Choroid plexus epithelial cell (primary cell): ENCODE measurements at regions not wholly inside any gene's neighbourhood (a gene's known extent, or its start where the extent isn't known, plus 50 kb on each side); places are given as distances from the start of the nearest gene placed in this dataset.

Experiments used
- DNase-seq: peaks from one replicate; pipeline ENCODE4 v3.0.0-alpha.2; 2010; ENCODE audit warnings: low read depth
- H3K4me3 ChIP-seq: 2 replicates; pipeline ENCODE4 v1.5.1; 2011; ENCODE audit warnings: low read depth, mild to moderate bottlenecking, control low read depth, low read length, moderate library complexity
- TF ChIP-seq, protein P1 (sequence below): conservative IDR thresholded peaks from 2 replicates; pipeline ENCODE4 v1.5.1; 2011; ENCODE audit warnings: low read depth, mild to moderate bottlenecking, control low read depth, inconsistent platforms, low read length, moderate library complexity

DNA sequence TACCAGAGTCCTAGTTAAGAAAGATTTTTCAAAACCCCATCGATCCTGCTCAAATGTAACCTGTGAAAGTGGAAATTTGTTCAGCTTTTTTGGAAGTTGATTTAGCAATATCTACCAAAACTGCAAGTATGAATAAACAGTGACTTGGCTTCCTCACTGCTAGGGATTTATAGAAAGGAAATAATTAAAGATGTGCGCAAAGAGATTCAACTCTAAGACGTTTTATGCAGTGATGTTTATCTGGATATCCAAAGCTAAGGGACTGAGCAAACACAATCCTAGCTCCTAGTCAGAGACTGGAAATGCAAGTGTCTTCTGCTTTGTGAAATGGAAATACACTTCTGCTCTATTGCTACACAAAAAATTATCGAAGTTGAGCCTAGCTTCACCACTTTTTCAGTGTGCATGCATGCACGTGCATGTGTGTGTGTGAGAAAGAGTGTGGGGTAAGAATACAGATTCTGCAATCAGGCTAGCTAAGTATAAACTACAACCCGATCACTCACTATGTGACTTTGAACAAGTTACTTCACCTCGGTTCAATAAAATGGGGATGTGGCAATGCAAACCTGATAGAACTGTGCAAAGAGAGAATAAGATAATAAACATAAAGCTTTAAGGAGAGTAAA, 52.1 kb upstream of the FOXF1 start:
- TF ChIP-seq, protein P1, sequence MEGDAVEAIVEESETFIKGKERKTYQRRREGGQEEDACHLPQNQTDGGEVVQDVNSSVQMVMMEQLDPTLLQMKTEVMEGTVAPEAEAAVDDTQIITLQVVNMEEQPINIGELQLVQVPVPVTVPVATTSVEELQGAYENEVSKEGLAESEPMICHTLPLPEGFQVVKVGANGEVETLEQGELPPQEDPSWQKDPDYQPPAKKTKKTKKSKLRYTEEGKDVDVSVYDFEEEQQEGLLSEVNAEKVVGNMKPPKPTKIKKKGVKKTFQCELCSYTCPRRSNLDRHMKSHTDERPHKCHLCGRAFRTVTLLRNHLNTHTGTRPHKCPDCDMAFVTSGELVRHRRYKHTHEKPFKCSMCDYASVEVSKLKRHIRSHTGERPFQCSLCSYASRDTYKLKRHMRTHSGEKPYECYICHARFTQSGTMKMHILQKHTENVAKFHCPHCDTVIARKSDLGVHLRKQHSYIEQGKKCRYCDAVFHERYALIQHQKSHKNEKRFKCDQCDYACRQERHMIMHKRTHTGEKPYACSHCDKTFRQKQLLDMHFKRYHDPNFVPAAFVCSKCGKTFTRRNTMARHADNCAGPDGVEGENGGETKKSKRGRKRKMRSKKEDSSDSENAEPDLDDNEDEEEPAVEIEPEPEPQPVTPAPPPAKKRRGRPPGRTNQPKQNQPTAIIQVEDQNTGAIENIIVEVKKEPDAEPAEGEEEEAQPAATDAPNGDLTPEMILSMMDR: no peak
- no peak overlapping the region for H3K4me3 ChIP-seq
- DNase-seq: no peak

DNA sequence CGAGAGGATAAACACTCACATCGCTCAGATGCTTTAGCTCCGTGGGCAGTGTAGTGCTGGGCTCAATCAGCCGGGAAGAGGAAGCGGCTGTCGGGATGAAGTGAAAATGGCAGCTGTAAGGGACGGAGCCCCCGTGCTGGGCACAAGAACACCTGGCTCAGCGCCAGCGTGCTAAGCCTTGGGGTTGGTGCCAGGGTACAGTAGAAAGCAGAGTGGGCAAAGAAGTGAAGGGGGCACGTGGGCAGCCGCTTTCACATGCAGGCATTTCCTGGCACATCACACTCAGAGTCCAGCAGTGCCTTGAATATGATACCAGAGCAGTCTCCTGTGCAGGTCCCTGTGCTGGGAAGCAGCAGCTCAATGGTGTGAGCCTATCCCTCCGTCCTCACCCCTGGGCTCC, 51.1 kb upstream of the FOXF1 start:
- TF ChIP-seq, protein P1: no peak
- H3K4me3 ChIP-seq: no peak overlapping the region
- DNase-seq: no peak
